D721Med (cell line): ENCODE measurements at regions not wholly inside any gene's neighbourhood (a gene's known extent, or its start where the extent isn't known, plus 50 kb on each side); places are given as distances from the start of the nearest gene placed in this dataset.

Experiments used
- DNase-seq: peaks from one replicate; pipeline ENCODE4 v3.0.0; 2011; ENCODE audit warnings: low spot score; ENCODE audit not compliant: insufficient read length
- FAIRE-seq: peaks from 2 replicates; lab custom pipeline; 2011; peaks lifted over from hg19 to GRCh38; lab: Jason Lieb, UNC
- TF ChIP-seq, protein P1 (sequence below): IDR thresholded peaks from 2 replicates; pipeline ENCODE4 v1.5.1; 2012; ENCODE audit warnings: mild to moderate bottlenecking, control low read depth; ENCODE audit not compliant: insufficient read depth; ENCODE audit errors: missing control alignments

DNA sequence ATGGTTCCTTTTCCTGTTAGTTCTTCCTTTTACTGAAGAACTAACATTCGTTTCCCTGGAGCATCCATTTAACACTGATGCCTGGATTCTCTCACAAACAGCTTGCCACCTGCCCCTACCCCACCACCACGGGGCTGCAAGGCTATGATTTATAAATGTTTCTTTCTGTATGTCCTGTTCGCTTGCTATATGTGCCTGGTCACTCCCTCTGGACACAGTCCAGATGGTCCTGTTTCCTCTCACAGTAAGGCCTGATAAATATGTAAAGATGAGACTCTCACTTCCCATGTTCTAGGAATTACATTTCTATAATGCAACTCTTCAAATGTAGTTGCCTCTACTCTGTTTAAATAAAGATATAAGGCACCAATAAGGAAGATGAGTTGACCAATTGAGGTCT, 146.4 kb upstream of the SHB start:
- FAIRE-seq = no peak
- TF ChIP-seq, protein P1, sequence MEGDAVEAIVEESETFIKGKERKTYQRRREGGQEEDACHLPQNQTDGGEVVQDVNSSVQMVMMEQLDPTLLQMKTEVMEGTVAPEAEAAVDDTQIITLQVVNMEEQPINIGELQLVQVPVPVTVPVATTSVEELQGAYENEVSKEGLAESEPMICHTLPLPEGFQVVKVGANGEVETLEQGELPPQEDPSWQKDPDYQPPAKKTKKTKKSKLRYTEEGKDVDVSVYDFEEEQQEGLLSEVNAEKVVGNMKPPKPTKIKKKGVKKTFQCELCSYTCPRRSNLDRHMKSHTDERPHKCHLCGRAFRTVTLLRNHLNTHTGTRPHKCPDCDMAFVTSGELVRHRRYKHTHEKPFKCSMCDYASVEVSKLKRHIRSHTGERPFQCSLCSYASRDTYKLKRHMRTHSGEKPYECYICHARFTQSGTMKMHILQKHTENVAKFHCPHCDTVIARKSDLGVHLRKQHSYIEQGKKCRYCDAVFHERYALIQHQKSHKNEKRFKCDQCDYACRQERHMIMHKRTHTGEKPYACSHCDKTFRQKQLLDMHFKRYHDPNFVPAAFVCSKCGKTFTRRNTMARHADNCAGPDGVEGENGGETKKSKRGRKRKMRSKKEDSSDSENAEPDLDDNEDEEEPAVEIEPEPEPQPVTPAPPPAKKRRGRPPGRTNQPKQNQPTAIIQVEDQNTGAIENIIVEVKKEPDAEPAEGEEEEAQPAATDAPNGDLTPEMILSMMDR = no peak
- DNase-seq = no peak

DNA sequence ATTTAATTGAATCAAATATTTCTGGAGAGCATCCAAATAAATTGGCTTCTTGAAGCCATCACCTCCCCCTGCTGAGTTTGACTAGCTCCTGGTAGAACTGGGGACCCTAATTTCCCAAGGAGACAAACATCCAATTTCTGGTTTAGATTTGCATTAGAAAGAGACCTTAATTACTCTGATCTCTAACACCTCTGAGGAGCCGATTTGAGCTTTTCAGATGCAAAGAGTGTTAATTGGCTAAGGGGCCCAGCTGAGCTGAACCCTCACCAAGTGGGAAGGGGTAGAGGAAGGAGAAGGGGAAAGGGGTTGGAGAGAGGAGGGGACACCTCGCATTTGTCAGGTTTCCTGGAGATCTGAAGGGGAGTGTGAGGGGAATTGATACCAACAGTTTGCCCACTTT, 145.4 kb upstream of the SHB start:
- DNase-seq (no peak), FAIRE-seq (no peak)
- TF ChIP-seq, protein P1 = no peak

DNA sequence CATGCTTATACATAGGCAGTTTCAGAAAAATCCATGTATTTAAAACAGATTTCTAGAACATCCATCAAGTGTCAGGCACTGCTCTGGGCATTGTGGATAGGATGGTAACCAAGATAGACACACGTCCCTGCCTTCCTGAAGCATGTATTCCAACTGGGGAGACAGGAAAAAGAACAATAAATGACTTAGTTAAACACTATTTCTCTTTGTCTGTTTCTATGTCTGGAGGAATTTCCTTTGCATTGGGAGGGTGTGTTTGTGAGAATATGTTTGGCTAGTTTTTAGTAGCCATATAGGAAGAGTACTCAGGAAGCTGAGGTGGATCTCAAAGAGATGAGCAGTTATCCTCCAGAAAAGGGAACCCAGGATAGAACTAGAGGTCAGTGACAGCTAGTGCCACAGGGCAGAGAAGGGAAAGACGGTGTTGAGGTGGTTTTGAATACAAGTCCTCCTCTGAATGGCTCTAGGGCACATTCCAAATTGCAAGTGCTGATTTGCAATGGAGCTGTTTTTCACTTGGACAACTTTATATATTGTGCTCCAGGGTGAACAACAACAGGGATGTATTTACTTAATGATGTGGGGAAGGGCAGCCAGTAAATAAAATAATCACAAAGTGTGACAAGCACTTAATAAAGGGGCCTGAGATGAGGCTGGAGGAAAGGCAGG, 144.7 kb upstream of the SHB start:
- no peak for DNase-seq

DNA sequence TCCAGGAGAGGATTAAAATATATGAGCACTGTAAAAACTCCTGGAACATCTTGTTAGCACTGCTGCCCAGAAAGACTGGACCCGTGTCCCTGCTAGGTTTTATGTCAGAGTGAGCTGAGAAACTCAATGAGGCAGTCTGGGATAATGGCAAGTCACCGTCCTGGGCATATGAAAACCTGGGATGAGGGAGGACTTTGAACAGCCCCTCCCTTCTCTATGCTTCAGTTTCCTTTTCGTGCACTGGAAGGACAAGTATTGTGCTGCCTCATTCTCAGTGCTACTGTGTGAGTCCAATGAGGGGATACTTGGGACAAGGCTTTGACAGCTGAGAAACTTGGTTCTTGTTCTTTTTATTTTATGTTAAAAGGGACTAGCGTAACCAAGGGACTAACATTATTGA, 143.0 kb upstream of the SHB start:
- TF ChIP-seq, protein P1 = no peak
- DNase-seq (no peak), FAIRE-seq (no peak)

More for the DNA sequence above, 144.7 kb upstream of the SHB start:
- FAIRE-seq = no peak
- TF ChIP-seq, protein P1 = no peak

DNA sequence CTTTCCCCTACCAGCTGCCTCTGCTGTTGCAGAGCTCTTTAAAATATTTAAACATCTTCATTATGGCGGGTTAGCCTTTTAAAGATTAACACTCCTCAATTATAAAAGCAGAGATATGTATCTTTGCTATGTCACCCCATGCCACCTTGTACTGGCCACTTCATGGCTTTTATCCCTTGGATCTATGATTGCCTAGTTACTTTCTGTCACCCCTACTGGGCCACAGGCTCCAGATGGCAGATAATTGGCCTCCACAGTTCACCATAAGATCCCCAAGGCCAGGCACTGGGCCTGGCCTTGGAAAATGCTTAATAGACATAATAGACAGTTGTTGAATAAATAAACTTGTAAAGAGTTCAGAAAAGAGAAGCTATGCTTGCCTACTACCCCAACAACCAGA, 142.0 kb upstream of the SHB start:
- TF ChIP-seq, protein P1 = no peak
- no peak for DNase-seq
- no peak for FAIRE-seq

DNA sequence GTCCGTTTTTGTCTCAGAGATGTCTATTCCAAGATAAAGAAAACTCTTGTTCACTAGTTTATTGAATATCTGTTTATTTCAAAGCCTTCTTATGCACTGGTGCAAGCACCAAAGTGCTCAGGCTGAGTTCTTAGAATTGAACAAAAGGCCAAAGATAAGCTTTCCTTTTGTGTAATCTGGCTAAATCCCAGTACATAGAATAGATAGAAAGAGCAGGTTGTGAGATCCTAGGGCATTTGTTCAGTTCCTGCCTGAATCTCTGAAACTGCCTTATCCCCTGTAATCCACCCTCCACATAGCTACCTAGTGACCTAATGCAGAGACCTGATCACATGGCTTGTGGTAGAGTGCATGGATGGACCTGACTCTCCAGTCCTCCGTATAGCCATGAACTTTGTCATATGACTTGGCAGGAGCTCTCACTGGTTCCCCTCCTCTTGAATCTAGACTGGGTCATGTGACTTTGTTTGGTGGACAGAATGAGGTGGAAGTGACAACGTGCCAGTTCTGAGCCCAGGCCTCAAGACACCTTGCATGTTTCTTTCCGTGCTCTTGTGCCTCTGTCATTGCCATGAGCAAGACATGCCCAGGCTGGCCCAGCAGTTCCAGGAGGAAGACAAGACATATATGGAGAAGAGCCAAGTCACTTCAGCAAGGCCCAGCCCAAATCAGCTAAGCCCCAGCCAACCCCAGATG, 139.3 kb upstream of the SHB start:
- DNase-seq (no peak), FAIRE-seq (no peak)
- TF ChIP-seq, protein P1 = no peak

DNA sequence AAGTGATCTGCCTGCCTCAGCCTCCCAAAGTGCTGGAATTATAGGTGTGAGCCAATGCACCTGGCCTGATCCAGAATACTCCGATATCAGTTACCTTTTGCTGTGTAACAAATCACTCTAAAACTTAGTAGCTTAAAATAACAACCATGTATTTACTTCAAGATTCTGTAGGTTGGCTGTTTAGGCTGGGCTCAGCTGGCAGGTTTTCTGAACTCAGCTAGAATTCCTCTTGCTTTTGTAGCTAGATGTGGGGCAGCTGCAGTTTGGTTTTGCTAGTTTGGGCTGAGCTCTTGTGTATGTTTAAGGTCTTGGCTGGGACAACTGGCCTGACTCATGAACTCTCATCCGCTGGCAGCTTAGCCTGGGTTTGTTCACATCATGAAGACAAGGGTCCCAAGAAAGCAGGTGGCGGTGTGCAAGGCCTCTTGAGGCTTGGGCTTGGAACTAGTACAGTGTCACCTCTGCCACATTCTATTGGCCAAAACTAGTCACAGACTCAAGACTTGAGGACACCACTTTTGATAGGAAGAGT, 138.3 kb upstream of the SHB start:
- no peak for FAIRE-seq
- no peak for DNase-seq
- TF ChIP-seq, protein P1 = no peak
